Keratinocyte (primary cell): ENCODE measurements at regions not wholly inside any gene's neighbourhood (a gene's known extent, or its start where the extent isn't known, plus 50 kb on each side); places are given as distances from the start of the nearest gene placed in this dataset.

Source experiments
- DNase-seq: peaks from one replicate; pipeline ENCODE4 v3.0.0-alpha.2; 2011; ENCODE audit warnings: low read depth, missing footprints, low spot score
- FAIRE-seq: peaks from 2 replicates; lab custom pipeline; 2011; peaks lifted over from hg19 to GRCh38; lab: Jason Lieb, UNC
- H2AFZ ChIP-seq: 2 replicates; pipeline ENCODE4 v1.6.0; 2012; ENCODE audit warnings: low read length, control low read depth, inconsistent platforms; ENCODE audit not compliant: control insufficient read depth
- H3K27ac ChIP-seq: 2 replicates; pipeline ENCODE4 v1.5.1; 2011; ENCODE audit warnings: low read length; ENCODE audit not compliant: control insufficient read depth, insufficient read depth
- H3K27me3 ChIP-seq: 3 replicates; pipeline ENCODE4 v1.6.0; 2011; ENCODE audit warnings: low read length; ENCODE audit not compliant: control insufficient read depth, insufficient read depth; ENCODE audit errors: extremely low read depth
- H3K36me3 ChIP-seq, 2 experiments: 2 replicates in 1 of 2; 3 replicates in 1 of 2; pipeline ENCODE4 v1.5.1; 2011; ENCODE audit warnings: low read length in 2 of 2, mild to moderate bottlenecking in 1 of 2; ENCODE audit not compliant: control insufficient read depth in 2 of 2, insufficient read depth in 2 of 2; ENCODE audit errors: extremely low read depth in 1 of 2
- H3K4me1 ChIP-seq: 3 replicates; pipeline ENCODE4 v1.5.1; 2011; ENCODE audit warnings: low read length; ENCODE audit not compliant: control insufficient read depth, insufficient read depth; ENCODE audit errors: extremely low read depth
- H3K4me2 ChIP-seq: 3 replicates; pipeline ENCODE4 v1.6.0; 2011; ENCODE audit warnings: low read depth, low read length; ENCODE audit not compliant: control insufficient read depth, insufficient read depth; ENCODE audit errors: extremely low read depth
- H3K4me3 ChIP-seq, 3 experiments: fragments of 200-600 bp in 1 of 3; sonication (generic) in 1 of 3; 2 replicates in 2 of 3; 3 replicates in 1 of 3; pipeline ENCODE4 v1.5.1; 2011 to 2016; ENCODE audit warnings: low read length in 3 of 3, mild to moderate bottlenecking in 3 of 3, control low read depth in 2 of 3, inconsistent platforms in 1 of 3, low read depth in 1 of 3, mixed read lengths in 1 of 3, mixed run types in 1 of 3, moderate library complexity in 1 of 3; ENCODE audit not compliant: control insufficient read depth in 2 of 3, insufficient read depth in 2 of 3; ENCODE audit errors: extremely low read depth in 1 of 3
- H3K79me2 ChIP-seq: 2 replicates; pipeline ENCODE4 v1.6.0; 2012; ENCODE audit warnings: low read length; ENCODE audit not compliant: control insufficient read depth, insufficient read depth
- H3K9ac ChIP-seq: 3 replicates; pipeline ENCODE4 v1.6.0; 2011; ENCODE audit warnings: low read length; ENCODE audit not compliant: control insufficient read depth, insufficient read depth; ENCODE audit errors: extremely low read depth
- H3K9me1 ChIP-seq: 3 replicates; pipeline ENCODE4 v1.6.0; 2011; ENCODE audit warnings: low read length; ENCODE audit not compliant: control insufficient read depth, insufficient read depth; ENCODE audit errors: extremely low read depth
- H3K9me3 ChIP-seq: 2 replicates; pipeline ENCODE4 v1.5.1; 2012; ENCODE audit warnings: low read depth, low read length; ENCODE audit not compliant: control insufficient read depth
- H4K20me1 ChIP-seq: 3 replicates; pipeline ENCODE4 v1.6.0; 2011; ENCODE audit warnings: low read length; ENCODE audit not compliant: control insufficient read depth, insufficient read depth; ENCODE audit errors: extremely low read depth
- EZH2 ChIP-seq: IDR thresholded peaks from one replicate; pipeline ENCODE4 v1.6.1; 2012; ENCODE audit warnings: inconsistent platforms, mild to moderate bottlenecking, low read length, moderate library complexity
- dilution Hi-C: fragments of 300-500 bp; cut with MboI; formaldehyde crosslinking; loops from one replicate; pipeline ENCODE4 v1.7.0; 2020; ENCODE audit warnings: low sequenced_read_pairs; ENCODE audit not compliant: extremely low pct_ligation_motif_present
- TF ChIP-seq, protein P1 (sequence below), 3 experiments: IDR thresholded peaks in 1 of 3; conservative IDR thresholded peaks in 1 of 3; optimal IDR thresholded peaks in 1 of 3; 2 replicates in 2 of 3; 3 replicates in 1 of 3; pipeline versions ENCODE3 to v1.5.1; 2011; ENCODE audit warnings: low read length in 3 of 3, mild to moderate bottlenecking in 3 of 3, moderate library complexity in 2 of 3, control low read depth in 1 of 3, inconsistent platforms in 1 of 3; ENCODE audit not compliant: insufficient read depth in 2 of 3; ENCODE audit errors: extremely low read depth in 1 of 3

DNA sequence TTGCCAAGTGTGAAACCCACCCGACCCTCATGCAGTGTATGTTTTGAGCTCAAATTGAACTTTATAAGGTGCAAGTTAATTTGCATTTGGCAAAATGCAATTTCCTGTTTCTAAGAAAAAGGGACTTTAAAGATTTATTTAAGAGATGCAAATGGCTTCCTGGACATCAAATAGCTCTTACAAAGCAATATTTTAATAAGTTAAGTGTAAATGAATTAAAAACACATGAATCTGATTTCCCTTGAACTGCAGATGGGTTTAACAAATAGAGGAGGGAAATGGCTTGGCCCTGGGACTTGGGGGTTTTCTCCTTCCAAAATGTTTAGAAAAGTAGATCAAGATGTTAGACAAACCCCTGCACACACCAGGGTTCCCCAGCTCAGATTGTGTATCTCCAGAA, 116.0 kb downstream of the EN1 start:
- FAIRE-seq (no peak), DNase-seq (no peak)
- Histone ChIP-seq H3K36me3 (no peaks in the 10 kb centered on the region), H3K4me1 (peaks cover 17% of the 10 kb centered on the region), H3K9me3 (peaks cover 2% of the 10 kb centered on the region), H3K9me1 (no peaks in the 10 kb centered on the region), H2AFZ (no peak overlapping the region), H3K4me3 (no peak overlapping the region), H3K4me2 (no peak overlapping the region), H3K9ac (no peak overlapping the region), H3K27me3 (no peaks in the 10 kb centered on the region), H3K27ac (no peak overlapping the region), H4K20me1 (no peaks in the 10 kb centered on the region), H3K79me2 (no peaks in the 10 kb centered on the region)
- TF ChIP-seq, protein P1, sequence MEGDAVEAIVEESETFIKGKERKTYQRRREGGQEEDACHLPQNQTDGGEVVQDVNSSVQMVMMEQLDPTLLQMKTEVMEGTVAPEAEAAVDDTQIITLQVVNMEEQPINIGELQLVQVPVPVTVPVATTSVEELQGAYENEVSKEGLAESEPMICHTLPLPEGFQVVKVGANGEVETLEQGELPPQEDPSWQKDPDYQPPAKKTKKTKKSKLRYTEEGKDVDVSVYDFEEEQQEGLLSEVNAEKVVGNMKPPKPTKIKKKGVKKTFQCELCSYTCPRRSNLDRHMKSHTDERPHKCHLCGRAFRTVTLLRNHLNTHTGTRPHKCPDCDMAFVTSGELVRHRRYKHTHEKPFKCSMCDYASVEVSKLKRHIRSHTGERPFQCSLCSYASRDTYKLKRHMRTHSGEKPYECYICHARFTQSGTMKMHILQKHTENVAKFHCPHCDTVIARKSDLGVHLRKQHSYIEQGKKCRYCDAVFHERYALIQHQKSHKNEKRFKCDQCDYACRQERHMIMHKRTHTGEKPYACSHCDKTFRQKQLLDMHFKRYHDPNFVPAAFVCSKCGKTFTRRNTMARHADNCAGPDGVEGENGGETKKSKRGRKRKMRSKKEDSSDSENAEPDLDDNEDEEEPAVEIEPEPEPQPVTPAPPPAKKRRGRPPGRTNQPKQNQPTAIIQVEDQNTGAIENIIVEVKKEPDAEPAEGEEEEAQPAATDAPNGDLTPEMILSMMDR (optimal IDR thresholded peaks at IDR 0.05 in 1 of 3, IDR thresholded peaks at IDR 0.05 in 1 of 3, conservative IDR thresholded peaks at IDR 0.05 in 1 of 3; ENCODE audit: extremely low read depth in 1 of 3, insufficient read depth in 2 of 3, low read length in 3 of 3): no peak
- dilution Hi-C loops: no loop called here

DNA sequence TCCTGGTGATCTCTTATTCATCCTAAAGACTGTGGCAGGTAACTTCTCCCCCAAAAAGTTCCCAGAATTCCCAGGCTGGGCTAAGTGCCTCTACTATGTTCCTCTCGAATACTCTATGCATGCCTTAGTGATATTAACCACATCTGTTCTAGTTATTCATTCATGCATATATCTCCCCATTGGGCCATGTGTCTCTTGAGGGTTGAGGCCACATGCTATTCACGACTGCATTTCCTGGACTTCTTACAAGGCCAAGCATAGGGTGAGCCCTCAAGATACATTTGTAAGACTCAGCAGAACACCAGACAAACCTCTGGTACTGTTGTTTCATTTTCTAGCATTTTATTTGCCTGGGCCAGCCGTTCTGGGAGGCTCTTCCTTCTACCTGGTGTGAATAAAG, 117.0 kb downstream of the EN1 start:
- Histone ChIP-seq H3K4me1 (peaks cover 17% of the 10 kb centered on the region), H3K9me3 (peaks cover 2% of the 10 kb centered on the region), H3K4me3 (no peak overlapping the region), H3K27me3 (no peaks in the 10 kb centered on the region), H4K20me1 (no peaks in the 10 kb centered on the region), H3K4me2 (no peak overlapping the region), H3K9ac (no peak overlapping the region), H3K9me1 (no peaks in the 10 kb centered on the region), H2AFZ (no peak overlapping the region), H3K79me2 (no peaks in the 10 kb centered on the region), H3K27ac (no peak overlapping the region), H3K36me3 (no peaks in the 10 kb centered on the region)
- dilution Hi-C loops: no loop called here
- TF ChIP-seq, protein P1 (optimal IDR thresholded peaks at IDR 0.05 in 1 of 3, IDR thresholded peaks at IDR 0.05 in 1 of 3, conservative IDR thresholded peaks at IDR 0.05 in 1 of 3; ENCODE audit: extremely low read depth in 1 of 3, insufficient read depth in 2 of 3, low read length in 3 of 3): no peak
- no peak for TF ChIP-seq EZH2
- no peak for FAIRE-seq
- no peak for DNase-seq
